H1 (cell line): ENCODE measurements at regions not wholly inside any gene's neighbourhood (a gene's known extent, or its start where the extent isn't known, plus 50 kb on each side); places are given as distances from the start of the nearest gene placed in this dataset.

Experiments
- BRCA1 ChIP-seq: IDR thresholded peaks from 2 replicates; pipeline ENCODE4 v1.6.1; 2012; ENCODE audit warnings: low read depth, low read length, improper control_type of control experiment
- GTF2F1 ChIP-seq: IDR thresholded peaks from 2 replicates; pipeline ENCODE4 v1.6.1; 2012; ENCODE audit warnings: low read depth, low read length, improper control_type of control experiment, borderline replicate concordance
- RAD21 ChIP-seq, 2 experiments: IDR thresholded peaks in 1 of 2; conservative IDR thresholded peaks in 1 of 2; 2 replicates each; pipeline ENCODE4 v1.6.1; 2011; ENCODE audit warnings: low read depth in 2 of 2, low read length in 2 of 2, improper control_type of control experiment in 1 of 2, inconsistent platforms in 1 of 2, mild to moderate bottlenecking in 1 of 2, moderate library complexity in 1 of 2
- RNF2 ChIP-seq: fragments of 200-900, 300-1000 bp; sonication (generic); IDR thresholded peaks from 2 replicates; pipeline ENCODE4 v1.7.1; 2016; ENCODE audit warnings: borderline replicate concordance, low read depth, mild to moderate bottlenecking, antibody characterized with exemption, low read length; ENCODE audit not compliant: poor library complexity, severe bottlenecking; ENCODE audit errors: missing control alignments
- USF2 ChIP-seq: IDR thresholded peaks from 2 replicates; pipeline ENCODE4 v1.6.1; 2011; ENCODE audit warnings: low read length, improper control_type of control experiment
- TF ChIP-seq, protein P1 (sequence below): fragments of 300-600 bp; sonication (generic); IDR thresholded peaks from 2 replicates; pipeline ENCODE4 v1.7.1; 2012; ENCODE audit warnings: low read length, moderate library complexity, mild to moderate bottlenecking, inconsistent platforms; ENCODE audit not compliant: insufficient replicate concordance

- TF ChIP-seq, protein P1, sequence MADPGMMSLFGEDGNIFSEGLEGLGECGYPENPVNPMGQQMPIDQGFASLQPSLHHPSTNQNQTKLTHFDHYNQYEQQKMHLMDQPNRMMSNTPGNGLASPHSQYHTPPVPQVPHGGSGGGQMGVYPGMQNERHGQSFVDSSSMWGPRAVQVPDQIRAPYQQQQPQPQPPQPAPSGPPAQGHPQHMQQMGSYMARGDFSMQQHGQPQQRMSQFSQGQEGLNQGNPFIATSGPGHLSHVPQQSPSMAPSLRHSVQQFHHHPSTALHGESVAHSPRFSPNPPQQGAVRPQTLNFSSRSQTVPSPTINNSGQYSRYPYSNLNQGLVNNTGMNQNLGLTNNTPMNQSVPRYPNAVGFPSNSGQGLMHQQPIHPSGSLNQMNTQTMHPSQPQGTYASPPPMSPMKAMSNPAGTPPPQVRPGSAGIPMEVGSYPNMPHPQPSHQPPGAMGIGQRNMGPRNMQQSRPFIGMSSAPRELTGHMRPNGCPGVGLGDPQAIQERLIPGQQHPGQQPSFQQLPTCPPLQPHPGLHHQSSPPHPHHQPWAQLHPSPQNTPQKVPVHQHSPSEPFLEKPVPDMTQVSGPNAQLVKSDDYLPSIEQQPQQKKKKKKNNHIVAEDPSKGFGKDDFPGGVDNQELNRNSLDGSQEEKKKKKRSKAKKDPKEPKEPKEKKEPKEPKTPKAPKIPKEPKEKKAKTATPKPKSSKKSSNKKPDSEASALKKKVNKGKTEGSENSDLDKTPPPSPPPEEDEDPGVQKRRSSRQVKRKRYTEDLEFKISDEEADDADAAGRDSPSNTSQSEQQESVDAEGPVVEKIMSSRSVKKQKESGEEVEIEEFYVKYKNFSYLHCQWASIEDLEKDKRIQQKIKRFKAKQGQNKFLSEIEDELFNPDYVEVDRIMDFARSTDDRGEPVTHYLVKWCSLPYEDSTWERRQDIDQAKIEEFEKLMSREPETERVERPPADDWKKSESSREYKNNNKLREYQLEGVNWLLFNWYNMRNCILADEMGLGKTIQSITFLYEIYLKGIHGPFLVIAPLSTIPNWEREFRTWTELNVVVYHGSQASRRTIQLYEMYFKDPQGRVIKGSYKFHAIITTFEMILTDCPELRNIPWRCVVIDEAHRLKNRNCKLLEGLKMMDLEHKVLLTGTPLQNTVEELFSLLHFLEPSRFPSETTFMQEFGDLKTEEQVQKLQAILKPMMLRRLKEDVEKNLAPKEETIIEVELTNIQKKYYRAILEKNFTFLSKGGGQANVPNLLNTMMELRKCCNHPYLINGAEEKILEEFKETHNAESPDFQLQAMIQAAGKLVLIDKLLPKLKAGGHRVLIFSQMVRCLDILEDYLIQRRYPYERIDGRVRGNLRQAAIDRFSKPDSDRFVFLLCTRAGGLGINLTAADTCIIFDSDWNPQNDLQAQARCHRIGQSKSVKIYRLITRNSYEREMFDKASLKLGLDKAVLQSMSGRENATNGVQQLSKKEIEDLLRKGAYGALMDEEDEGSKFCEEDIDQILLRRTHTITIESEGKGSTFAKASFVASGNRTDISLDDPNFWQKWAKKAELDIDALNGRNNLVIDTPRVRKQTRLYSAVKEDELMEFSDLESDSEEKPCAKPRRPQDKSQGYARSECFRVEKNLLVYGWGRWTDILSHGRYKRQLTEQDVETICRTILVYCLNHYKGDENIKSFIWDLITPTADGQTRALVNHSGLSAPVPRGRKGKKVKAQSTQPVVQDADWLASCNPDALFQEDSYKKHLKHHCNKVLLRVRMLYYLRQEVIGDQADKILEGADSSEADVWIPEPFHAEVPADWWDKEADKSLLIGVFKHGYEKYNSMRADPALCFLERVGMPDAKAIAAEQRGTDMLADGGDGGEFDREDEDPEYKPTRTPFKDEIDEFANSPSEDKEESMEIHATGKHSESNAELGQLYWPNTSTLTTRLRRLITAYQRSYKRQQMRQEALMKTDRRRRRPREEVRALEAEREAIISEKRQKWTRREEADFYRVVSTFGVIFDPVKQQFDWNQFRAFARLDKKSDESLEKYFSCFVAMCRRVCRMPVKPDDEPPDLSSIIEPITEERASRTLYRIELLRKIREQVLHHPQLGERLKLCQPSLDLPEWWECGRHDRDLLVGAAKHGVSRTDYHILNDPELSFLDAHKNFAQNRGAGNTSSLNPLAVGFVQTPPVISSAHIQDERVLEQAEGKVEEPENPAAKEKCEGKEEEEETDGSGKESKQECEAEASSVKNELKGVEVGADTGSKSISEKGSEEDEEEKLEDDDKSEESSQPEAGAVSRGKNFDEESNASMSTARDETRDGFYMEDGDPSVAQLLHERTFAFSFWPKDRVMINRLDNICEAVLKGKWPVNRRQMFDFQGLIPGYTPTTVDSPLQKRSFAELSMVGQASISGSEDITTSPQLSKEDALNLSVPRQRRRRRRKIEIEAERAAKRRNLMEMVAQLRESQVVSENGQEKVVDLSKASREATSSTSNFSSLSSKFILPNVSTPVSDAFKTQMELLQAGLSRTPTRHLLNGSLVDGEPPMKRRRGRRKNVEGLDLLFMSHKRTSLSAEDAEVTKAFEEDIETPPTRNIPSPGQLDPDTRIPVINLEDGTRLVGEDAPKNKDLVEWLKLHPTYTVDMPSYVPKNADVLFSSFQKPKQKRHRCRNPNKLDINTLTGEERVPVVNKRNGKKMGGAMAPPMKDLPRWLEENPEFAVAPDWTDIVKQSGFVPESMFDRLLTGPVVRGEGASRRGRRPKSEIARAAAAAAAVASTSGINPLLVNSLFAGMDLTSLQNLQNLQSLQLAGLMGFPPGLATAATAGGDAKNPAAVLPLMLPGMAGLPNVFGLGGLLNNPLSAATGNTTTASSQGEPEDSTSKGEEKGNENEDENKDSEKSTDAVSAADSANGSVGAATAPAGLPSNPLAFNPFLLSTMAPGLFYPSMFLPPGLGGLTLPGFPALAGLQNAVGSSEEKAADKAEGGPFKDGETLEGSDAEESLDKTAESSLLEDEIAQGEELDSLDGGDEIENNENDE = no peak
- no peak for TF ChIP-seq GTF2F1
- no peak for TF ChIP-seq BRCA1
- no peak for TF ChIP-seq RNF2
- TF ChIP-seq RAD21 (IDR thresholded peaks at IDR 0.05 in 1 of 2, conservative IDR thresholded peaks at IDR 0.05 in 1 of 2; ENCODE audit: low read depth in 2 of 2, low read length in 2 of 2) = no peak
- no peak for TF ChIP-seq USF2
Measured at GRCh38 chr10:57468894-57469432, 798.7 kb downstream of the IPMK start (continued).
